ENCODE measurements at regions not wholly inside any gene's neighbourhood (a gene's known extent, or its start where the extent isn't known, plus 50 kb on each side); places are given as distances from the start of the nearest gene placed in this dataset.
"Not testable (repeated sequence)": the region's sequence is repeated elsewhere in the genome, so short reads cannot be mapped to it uniquely, and the experiment has no call there.

GRCh38 chr18:11377766-11378540 is 228.6 kb upstream of the PIEZO2 start:
- DNase-seq = no peak

GRCh38 chr18:11372163-11372562 is 222.8 kb upstream of the PIEZO2 start:
- DNase-seq = no peak

- no peak for DNase-seq
Observed at GRCh38 chr18:11369556-11369955, 220.2 kb upstream of the PIEZO2 start.

- DNase-seq = no peak
Observed at GRCh38 chr18:11368020-11368419, 218.7 kb upstream of the PIEZO2 start.

GRCh38 chr18:11367351-11367750 is 218.0 kb upstream of the PIEZO2 start:
- no peak for DNase-seq

- DNase-seq = no peak
Observed at GRCh38 chr18:11366410-11366809, 217.0 kb upstream of the PIEZO2 start.

GRCh38 chr18:11362856-11363255 is 213.5 kb upstream of the PIEZO2 start:
- no peak for DNase-seq

GRCh38 chr18:11361862-11362261 is 212.5 kb upstream of the PIEZO2 start:
- DNase-seq = not testable (repeated sequence)

- no peak for DNase-seq
Observed at GRCh38 chr18:11357678-11358077, 208.3 kb upstream of the PIEZO2 start.

- not testable (repeated sequence) for DNase-seq
Observed at GRCh38 chr18:11344576-11344975, 195.2 kb upstream of the PIEZO2 start.

- DNase-seq = no peak
Observed at GRCh38 chr18:11343096-11343495, 193.7 kb upstream of the PIEZO2 start.

- DNase-seq = not testable (repeated sequence)
Observed at GRCh38 chr18:11342115-11342514, 192.7 kb upstream of the PIEZO2 start.

GRCh38 chr18:11339188-11339775 is 189.9 kb upstream of the PIEZO2 start:
- no peak for DNase-seq

GRCh38 chr18:11336241-11336640 is 186.9 kb upstream of the PIEZO2 start:
- DNase-seq = no peak

- DNase-seq = no peak
Observed at GRCh38 chr18:11327391-11328009, 178.1 kb upstream of the PIEZO2 start.

- DNase-seq = no peak
Observed at GRCh38 chr18:11324956-11325882, 175.8 kb upstream of the PIEZO2 start.

- DNase-seq = no peak
Observed at GRCh38 chr18:11324510-11324909, 175.1 kb upstream of the PIEZO2 start.

- DNase-seq = no peak
Observed at GRCh38 chr18:11323359-11323819, 174.0 kb upstream of the PIEZO2 start.

GRCh38 chr18:11322716-11323115 is 173.3 kb upstream of the PIEZO2 start:
- DNase-seq = no peak

GRCh38 chr18:11322006-11322405 is 172.6 kb upstream of the PIEZO2 start:
- no peak for DNase-seq

GRCh38 chr18:11320986-11321385 is 171.6 kb upstream of the PIEZO2 start:
- no peak for DNase-seq

GRCh38 chr18:11316546-11316945 is 167.2 kb upstream of the PIEZO2 start:
- DNase-seq = no peak
